H1 (cell line): ENCODE measurements at regions not wholly inside any gene's neighbourhood (a gene's known extent, or its start where the extent isn't known, plus 50 kb on each side); places are given as distances from the start of the nearest gene placed in this dataset.

Experiments
- CTCF ChIA-PET: fragments of 300-600 bp; sonication (Branson Sonifier 250); formaldehyde crosslinking; loops from one replicate; lab custom pipeline; 2021; ENCODE audit not compliant: partially characterized antibody; lab: Charles Lee
- POLR2A ChIA-PET: fragments of 300-600 bp; sonication (Branson Sonifier 250); formaldehyde crosslinking; loops from one replicate; lab custom pipeline; 2021; ENCODE audit warnings: inconsistent platforms; ENCODE audit not compliant: partially characterized antibody; lab: Charles Lee
- DNase-seq, 2 experiments: peaks; one replicate each; pipeline versions ENCODE4 v3.0.0 to v3.0.0-alpha.2; 2010 to 2022; ENCODE audit warnings: low spot score in 2 of 2, low read depth in 1 of 2, mixed read lengths in 1 of 2
- FAIRE-seq: peaks from 2 replicates; lab custom pipeline; 2011; peaks lifted over from hg19 to GRCh38; lab: Jason Lieb, UNC
- H2AFZ ChIP-seq: 2 replicates; pipeline ENCODE4 v1.8.1; 2012; ENCODE audit warnings: low read length, inconsistent platforms
- H2AK5ac ChIP-seq: 2 replicates; pipeline ENCODE4 v1.6.1; 2013; ENCODE audit warnings: low read depth, low read length
- H2BK120ac ChIP-seq: replicated peaks from 2 replicates; pipeline ENCODE3; 2013; ENCODE audit warnings: low read depth, low read length, inconsistent platforms
- H2BK12ac ChIP-seq: 2 replicates; pipeline ENCODE4 v1.6.1; 2013; ENCODE audit warnings: low read depth, low read length
- H2BK15ac ChIP-seq: 2 replicates; pipeline ENCODE4 v1.6.1; 2013; ENCODE audit warnings: low read length
- H2BK20ac ChIP-seq: 2 replicates; pipeline ENCODE4 v1.6.1; 2013; ENCODE audit warnings: low read length
- H2BK5ac ChIP-seq: 2 replicates; pipeline ENCODE4 v1.6.1; 2013; ENCODE audit warnings: low read depth, low read length
- H3K14ac ChIP-seq: 2 replicates; pipeline ENCODE4 v1.6.1; 2013; ENCODE audit warnings: inconsistent platforms; ENCODE audit not compliant: insufficient read length
- H3K18ac ChIP-seq: 2 replicates; pipeline ENCODE4 v1.6.1; 2013; ENCODE audit warnings: low read length; ENCODE audit errors: extremely low read depth
- H3K23ac ChIP-seq: 2 replicates; pipeline ENCODE4 v1.6.1; 2013; ENCODE audit warnings: inconsistent platforms; ENCODE audit not compliant: insufficient read length
- H3K23me2 ChIP-seq: 2 replicates; pipeline ENCODE4 v1.6.1; 2013; ENCODE audit warnings: low read depth, low read length
- H3K27ac ChIP-seq: 2 replicates; pipeline ENCODE4 v1.6.1; 2011; ENCODE audit warnings: low read depth, low read length, inconsistent platforms
- H3K27me3 ChIP-seq, 4 experiments: replicated peaks in 1 of 4; 1 replicate in 1 of 4; 2 replicates in 3 of 4; pipeline versions ENCODE4 v1.6.1 to v1.8.1; 2011 to 2013; ENCODE audit warnings: low read length in 3 of 4, mild to moderate bottlenecking in 3 of 4, inconsistent platforms in 2 of 4, mixed read lengths in 2 of 4, moderate library complexity in 1 of 4; ENCODE audit not compliant: control insufficient read depth in 3 of 4, insufficient read depth in 3 of 4; ENCODE audit errors: extremely low read depth in 1 of 4
- H3K36me3 ChIP-seq, 4 experiments: 2 replicates each; pipeline versions ENCODE4 v1.6.1 to v1.8.1; 2011 to 2013; ENCODE audit warnings: mild to moderate bottlenecking in 4 of 4, low read length in 3 of 4, moderate library complexity in 2 of 4, control low read depth in 1 of 4, inconsistent platforms in 1 of 4; ENCODE audit not compliant: insufficient read depth in 4 of 4, control insufficient read depth in 2 of 4
- H3K4ac ChIP-seq: replicated peaks from 2 replicates; pipeline ENCODE3; 2013; ENCODE audit warnings: low read length, low read depth, mixed read lengths, inconsistent platforms; ENCODE audit not compliant: insufficient read length
- H3K4me1 ChIP-seq, 4 experiments: replicated peaks in 1 of 4; 1 replicate in 1 of 4; 2 replicates in 3 of 4; pipeline versions ENCODE4 v1.6.1 to v1.8.1; 2011 to 2013; ENCODE audit warnings: low read length in 3 of 4, inconsistent platforms in 2 of 4, mixed read lengths in 1 of 4; ENCODE audit not compliant: insufficient read depth in 4 of 4, control insufficient read depth in 3 of 4
- H3K4me2 ChIP-seq, 2 experiments: 2 replicates each; pipeline versions ENCODE4 v1.6.1 to v1.8.1; 2011 to 2013; ENCODE audit warnings: low read depth in 2 of 2, low read length in 2 of 2, control low read depth in 1 of 2, inconsistent platforms in 1 of 2, mild to moderate bottlenecking in 1 of 2; ENCODE audit not compliant: insufficient read depth in 1 of 2
- H3K4me3 ChIP-seq, 4 experiments: fragments of 200-600, 300-600 bp in 1 of 4; sonication (generic), shearing (Covaris generic), sonication (Bioruptor Twin) in 1 of 4; 2 replicates each; pipeline versions ENCODE4 v1.5.1 to v1.8.1; 2011 to 2016; ENCODE audit warnings: low read length in 4 of 4, low read depth in 3 of 4, control low read depth in 2 of 4, inconsistent platforms in 2 of 4, mild to moderate bottlenecking in 2 of 4, mixed read lengths in 1 of 4, moderate library complexity in 1 of 4; ENCODE audit not compliant: insufficient read depth in 2 of 4; ENCODE audit errors: extremely low read depth in 1 of 4
- H3K56ac ChIP-seq: replicated peaks from 2 replicates; pipeline ENCODE3; 2013; ENCODE audit warnings: low read depth, mild to moderate bottlenecking, mixed read lengths, low read length, inconsistent platforms; ENCODE audit not compliant: insufficient read length
- H3K79me1 ChIP-seq: 2 replicates; pipeline ENCODE4 v1.6.1; 2013; ENCODE audit warnings: low read depth, low read length, control low read depth
- H3K79me2 ChIP-seq, 2 experiments: 2 replicates each; pipeline versions ENCODE4 v1.6.1 to v1.8.1; 2012 to 2013; ENCODE audit warnings: low read length in 2 of 2, mild to moderate bottlenecking in 2 of 2, inconsistent platforms in 1 of 2; ENCODE audit not compliant: insufficient read depth in 2 of 2, control insufficient read depth in 1 of 2
- H3K9ac ChIP-seq, 4 experiments: replicated peaks in 1 of 4; 1 replicate in 1 of 4; 2 replicates in 3 of 4; pipeline versions ENCODE4 v1.6.1 to v1.8.1; 2011 to 2013; ENCODE audit warnings: low read depth in 3 of 4, low read length in 3 of 4, control low read depth in 2 of 4, mild to moderate bottlenecking in 2 of 4, moderate library complexity in 2 of 4, inconsistent platforms in 1 of 4; ENCODE audit errors: extremely low read depth in 1 of 4
- H3K9me3 ChIP-seq, 2 experiments: 2 replicates each; pipeline versions ENCODE4 v1.6.1 to v1.8.1; 2012 to 2013; ENCODE audit warnings: mild to moderate bottlenecking in 2 of 2, moderate library complexity in 2 of 2, control low read depth in 1 of 2, inconsistent platforms in 1 of 2, low read depth in 1 of 2, low read length in 1 of 2, mixed read lengths in 1 of 2; ENCODE audit not compliant: insufficient read depth in 2 of 2
- H4K20me1 ChIP-seq, 2 experiments: replicated peaks in 1 of 2; 2 replicates each; pipeline versions ENCODE3 to v1.8.1; 2011 to 2013; ENCODE audit warnings: inconsistent platforms in 2 of 2, low read length in 2 of 2, mild to moderate bottlenecking in 1 of 2; ENCODE audit not compliant: insufficient read depth in 2 of 2, control insufficient read depth in 1 of 2
- H4K5ac ChIP-seq: 2 replicates; pipeline ENCODE4 v1.6.1; 2013; ENCODE audit warnings: low read length, low read depth, mixed read lengths, inconsistent platforms; ENCODE audit not compliant: insufficient read length
- H4K8ac ChIP-seq: 2 replicates; pipeline ENCODE4 v1.8.0; 2013; ENCODE audit warnings: mild to moderate bottlenecking, moderate library complexity, low read length, inconsistent platforms; ENCODE audit not compliant: insufficient read depth; ENCODE audit errors: extremely low read depth
- H4K91ac ChIP-seq: replicated peaks from 2 replicates; pipeline ENCODE3; 2013; ENCODE audit warnings: low read length, mixed read lengths, inconsistent platforms; ENCODE audit not compliant: insufficient read length
- ATF3 ChIP-seq: IDR thresholded peaks from 2 replicates; pipeline ENCODE4 v1.6.1; 2011; ENCODE audit warnings: low read depth, mild to moderate bottlenecking, low read length; ENCODE audit not compliant: insufficient read depth
- CBX8 ChIP-seq: fragments of 300-800, 300-1000 bp; sonication (generic); IDR thresholded peaks from 2 replicates; pipeline ENCODE4 v1.7.1; 2016; ENCODE audit warnings: low read depth, low read length, borderline replicate concordance
- EZH2 ChIP-seq: fragments of 200-600 bp; sonication (generic); IDR thresholded peaks from 2 replicates; pipeline ENCODE4 v1.7.1; 2012; ENCODE audit warnings: low read depth, mild to moderate bottlenecking, moderate library complexity, low read length, inconsistent platforms; ENCODE audit not compliant: severe bottlenecking
- GABPA ChIP-seq: IDR thresholded peaks from 2 replicates; pipeline ENCODE4 v1.6.1; 2011; ENCODE audit warnings: mild to moderate bottlenecking, low read length, moderate library complexity, borderline replicate concordance; ENCODE audit not compliant: insufficient read depth
- JUND ChIP-seq: IDR thresholded peaks from 2 replicates; pipeline ENCODE4 v1.6.1; 2011; ENCODE audit warnings: mild to moderate bottlenecking, improper control_type of control experiment, low read length
- KDM1A ChIP-seq: fragments of 200-600, 300-600 bp; sonication (generic); IDR thresholded peaks from 2 replicates; pipeline ENCODE4 v1.7.1; 2016; ENCODE audit warnings: mild to moderate bottlenecking, low read length, borderline replicate concordance
- NRF1 ChIP-seq: IDR thresholded peaks from 2 replicates; pipeline ENCODE4 v1.6.1; 2011; ENCODE audit warnings: mild to moderate bottlenecking, low read depth, low read length, improper control_type of control experiment
- SP1 ChIP-seq: IDR thresholded peaks from 2 replicates; pipeline ENCODE4 v1.6.1; 2011; ENCODE audit warnings: low read depth, low read length
- SP2 ChIP-seq: IDR thresholded peaks from 2 replicates; pipeline ENCODE4 v1.6.1; 2012; ENCODE audit warnings: mild to moderate bottlenecking, low read length, inconsistent platforms
- USF2 ChIP-seq: IDR thresholded peaks from 2 replicates; pipeline ENCODE4 v1.6.1; 2011; ENCODE audit warnings: low read length, improper control_type of control experiment
- WGBS, 2 experiments: shearing (Covaris generic) in 1 of 2; methylation state at CpG; one replicate each; pipeline versions ENCODE4 v1.1.6 to v1.1.7; 2013 to 2015; ENCODE audit warnings: low lambda C conversion rate in 2 of 2, mixed read lengths in 2 of 2, inconsistent platforms in 1 of 2, low coverage in 1 of 2, missing lambda C conversion rate in 1 of 2; ENCODE audit not compliant: insufficient replicate concordance in 2 of 2, insufficient coverage in 1 of 2, insufficient read length in 1 of 2; ENCODE audit errors: extremely low coverage in 1 of 2, missing lambda C conversion rate in 1 of 2; 5-methylcytosine and 5-hydroxymethylcytosine counted together

GRCh38 chr6:164039954-164040375 lies 625.4 kb downstream of the QKI start:
- H3K23me2 ChIP-seq = no peaks in the 10 kb centered on the region
- no peak overlapping the region for H3K9ac ChIP-seq
- peaks cover 5 to 6% of the 10 kb centered on the region in 2 experiments; a peak in 3 of 4 replicates for H3K9me3 ChIP-seq
- H2BK20ac ChIP-seq = no peak overlapping the region
- no peak overlapping the region for H2BK5ac ChIP-seq
- no peak for FAIRE-seq
- H2BK12ac ChIP-seq = no peak overlapping the region
- H3K56ac ChIP-seq = no peak overlapping the region
- H2AK5ac ChIP-seq = no peak overlapping the region
- DNase-seq = no peak
- H2AFZ ChIP-seq = 0 out of 2 replicates have a peak overlapping the region, but pooled peaks have one; percentile 12
- H3K23ac ChIP-seq = no peak overlapping the region
- H3K18ac ChIP-seq = no peak overlapping the region
- H4K20me1 ChIP-seq = no peaks in the 10 kb centered on the region
- H3K36me3 ChIP-seq = no peaks in the 10 kb centered on the region
- no peaks in the 10 kb centered on the region for H3K27me3 ChIP-seq
- no peak for TF ChIP-seq EZH2
- TF ChIP-seq ATF3 = no peak
- no peak for TF ChIP-seq USF2
- TF ChIP-seq KDM1A = no peak
- no peak for TF ChIP-seq SP1
- no peak for TF ChIP-seq GABPA
- no peak for TF ChIP-seq NRF1
- TF ChIP-seq SP2 = no peak
- no peak for TF ChIP-seq JUND
- TF ChIP-seq CBX8 = no peak
- H3K4me1 ChIP-seq = no peaks in the 10 kb centered on the region
- H4K8ac ChIP-seq = no peak overlapping the region
- ChIA-PET POLR2A (no interaction called here), CTCF (interaction anchor here (0.8 to 1.2 kb wide), 2 partner anchors 13 to 16 kb away, joined by 3 read pairs; no protein-coding TSS in a partner anchor)
- no peak overlapping the region for H2BK15ac ChIP-seq
- no peak overlapping the region for H4K5ac ChIP-seq
- no peak overlapping the region for H4K91ac ChIP-seq
- no peaks in the 10 kb centered on the region for H3K79me1 ChIP-seq
- no peak overlapping the region for H2BK120ac ChIP-seq
- no peak overlapping the region for H3K4ac ChIP-seq
- H3K27ac ChIP-seq = no peak overlapping the region
- no peaks in the 10 kb centered on the region for H3K79me2 ChIP-seq
- no peak overlapping the region for H3K4me2 ChIP-seq
- 94% methylated on average over 18 of the region's 19 CpGs; no CpG with 5 or more reads in 1 of the 2 experiments for WGBS, 2 experiments
- H3K4me3 ChIP-seq = no peak overlapping the region
- H3K14ac ChIP-seq = no peak overlapping the region
